ENCODE measurements at regions not wholly inside any gene's neighbourhood (a gene's known extent, or its start where the extent isn't known, plus 50 kb on each side); places are given as distances from the start of the nearest gene placed in this dataset.
"Not testable (repeated sequence)": the region's sequence is repeated elsewhere in the genome, so short reads cannot be mapped to it uniquely, and the experiment has no call there.

- no peak for DNase-seq (ENCODE audit: low read depth in 3 of 3, low spot score in 1 of 3)
Measured at GRCh38 chr17:72466606-72467005, 345.8 kb downstream of the SOX9 start.

GRCh38 chr17:72467841-72468653 lies 347.2 kb downstream of the SOX9 start:
- no peak for DNase-seq (ENCODE audit: low read depth in 3 of 3, low spot score in 1 of 3)

GRCh38 chr17:72468841-72469240 lies 348.0 kb downstream of the SOX9 start:
- no peak for DNase-seq (ENCODE audit: low read depth in 3 of 3, low spot score in 1 of 3)

GRCh38 chr17:72470121-72470705 lies 349.4 kb downstream of the SOX9 start:
- DNase-seq (ENCODE audit: low read depth in 3 of 3, low spot score in 1 of 3) = no peak

GRCh38 chr17:72470734-72471133 lies 349.9 kb downstream of the SOX9 start:
- DNase-seq (ENCODE audit: low read depth in 3 of 3, low spot score in 1 of 3) = no peak

GRCh38 chr17:72471296-72471695 lies 350.5 kb downstream of the SOX9 start:
- DNase-seq (ENCODE audit: low read depth in 3 of 3, low spot score in 1 of 3) = no peak

GRCh38 chr17:72472106-72472505 lies 351.3 kb downstream of the SOX9 start:
- no peak for DNase-seq (ENCODE audit: low read depth in 3 of 3, low spot score in 1 of 3)

GRCh38 chr17:72472853-72473390 lies 352.1 kb downstream of the SOX9 start:
- not testable (repeated sequence) for DNase-seq (ENCODE audit: low read depth in 3 of 3, low spot score in 1 of 3)

GRCh38 chr17:72474243-72474642 lies 353.4 kb downstream of the SOX9 start:
- DNase-seq (ENCODE audit: low read depth in 3 of 3, low spot score in 1 of 3) = no peak

- DNase-seq (ENCODE audit: low read depth in 3 of 3, low spot score in 1 of 3) = no peak
Measured at GRCh38 chr17:72474719-72475477, 354.1 kb downstream of the SOX9 start.

GRCh38 chr17:72476134-72476533 lies 355.3 kb downstream of the SOX9 start:
- no peak for DNase-seq (ENCODE audit: low read depth in 3 of 3, low spot score in 1 of 3)

- DNase-seq (ENCODE audit: low read depth in 3 of 3, low spot score in 1 of 3) = no peak
Measured at GRCh38 chr17:72476575-72476986, 355.8 kb downstream of the SOX9 start.

- DNase-seq (ENCODE audit: low read depth in 3 of 3, low spot score in 1 of 3) = no peak
Measured at GRCh38 chr17:72477491-72477890, 356.7 kb downstream of the SOX9 start.

- no peak for DNase-seq (ENCODE audit: low read depth in 3 of 3, low spot score in 1 of 3)
Measured at GRCh38 chr17:72479113-72479512, 358.3 kb downstream of the SOX9 start.

- DNase-seq (ENCODE audit: low read depth in 3 of 3, low spot score in 1 of 3) = no peak
Measured at GRCh38 chr17:72481572-72481971, 360.8 kb downstream of the SOX9 start.

- no peak for DNase-seq (ENCODE audit: low read depth in 3 of 3, low spot score in 1 of 3)
Measured at GRCh38 chr17:72485596-72485995, 364.8 kb downstream of the SOX9 start.

GRCh38 chr17:72486806-72487205 lies 366.0 kb downstream of the SOX9 start:
- no peak for DNase-seq (ENCODE audit: low read depth in 3 of 3, low spot score in 1 of 3)

GRCh38 chr17:72487731-72488494 lies 367.1 kb downstream of the SOX9 start:
- DNase-seq (ENCODE audit: low read depth in 3 of 3, low spot score in 1 of 3) = no peak

- no peak for DNase-seq (ENCODE audit: low read depth in 3 of 3, low spot score in 1 of 3)
Measured at GRCh38 chr17:72488555-72489271, 367.9 kb downstream of the SOX9 start.

GRCh38 chr17:72489272-72489641 lies 368.4 kb downstream of the SOX9 start:
- DNase-seq (ENCODE audit: low read depth in 3 of 3, low spot score in 1 of 3) = no peak
